ENCODE measurements at regions not wholly inside any gene's neighbourhood (a gene's known extent, or its start where the extent isn't known, plus 50 kb on each side); places are given as distances from the start of the nearest gene placed in this dataset.

- no peak overlapping the region for H3K27ac ChIP-seq (ENCODE audit: insufficient read length, low read depth, low read length)
- no peak overlapping the region for H3K18ac ChIP-seq (ENCODE audit: insufficient read length, low read depth, low read length)
- H4K91ac ChIP-seq (ENCODE audit: insufficient read length, low read depth, low read length), result no peak overlapping the region
- H3K23me2 ChIP-seq (ENCODE audit: insufficient read length, low read depth, low read length, poor library complexity, severe bottlenecking), result no peaks in the 10 kb centered on the region
- Mint-ChIP-seq H3K27me3 (ENCODE audit: low read depth) (peaks cover 2% of the 10 kb centered on the region), H3K4me3 (no peak overlapping the region), H3K27ac (no peak overlapping the region), H3K4me1 (no peaks in the 10 kb centered on the region), H3K36me3 (ENCODE audit: insufficient read depth in 1 of 3, low read depth in 3 of 3) (no peaks in the 10 kb centered on the region), H3K9me3 (no peaks in the 10 kb centered on the region)
- no peaks in the 10 kb centered on the region for H3K79me1 ChIP-seq (ENCODE audit: insufficient read depth, low read depth, low read length, poor library complexity, severe bottlenecking)
- no peaks in the 10 kb centered on the region for H3K27me3 ChIP-seq (ENCODE audit: insufficient read depth, low read length)
- no peak overlapping the region for H2AK5ac ChIP-seq (ENCODE audit: insufficient read length, low read length)
- H3K56ac ChIP-seq (ENCODE audit: insufficient read length, low read depth, low read length), result no peak overlapping the region
- no peak for TF ChIP-seq CTCF (conservative IDR thresholded peaks at IDR 0.05)
- H2BK5ac ChIP-seq (ENCODE audit: insufficient read length, low read length), result no peak overlapping the region
- H2BK12ac ChIP-seq (ENCODE audit: insufficient read length, low read depth, low read length), result no peak overlapping the region
- no CpG with 5 or more reads among the region's 10 CpGs for WGBS (ENCODE audit: extremely low coverage, insufficient read length, low lambda C conversion rate)
- H4K20me1 ChIP-seq (ENCODE audit: control insufficient read depth, insufficient read depth, insufficient read length), result no peaks in the 10 kb centered on the region
- no peak for DNase-seq
- no peak overlapping the region for H2BK15ac ChIP-seq (ENCODE audit: low read depth, low read length)
- H3T11ph ChIP-seq (ENCODE audit: low read length), result no peak overlapping the region
- no peak overlapping the region for H3K23ac ChIP-seq (ENCODE audit: insufficient read length, low read depth, low read length)
- H3K4ac ChIP-seq (ENCODE audit: low read depth, low read length), result no peak overlapping the region
- no peak overlapping the region for H4K8ac ChIP-seq (replicated peaks; ENCODE audit: insufficient read length, low read depth, low read length)
- H2BK120ac ChIP-seq (ENCODE audit: low read depth, low read length, poor library complexity, severe bottlenecking), result no peak overlapping the region
- H2BK20ac ChIP-seq (ENCODE audit: low read depth, low read length, poor library complexity, severe bottlenecking), result no peak overlapping the region
- H3K4me1 ChIP-seq (ENCODE audit: insufficient read depth, low read length), result no peaks in the 10 kb centered on the region
- H3K14ac ChIP-seq (ENCODE audit: insufficient read depth, low read length), result no peak overlapping the region
- H4K5ac ChIP-seq (ENCODE audit: insufficient read length, low read depth, low read length), result no peak overlapping the region
- H3K9ac ChIP-seq (ENCODE audit: extremely low read depth, insufficient read length, low read length), result no peak overlapping the region
- no peaks in the 10 kb centered on the region for H3K79me2 ChIP-seq (ENCODE audit: insufficient read depth, low read length)
- no peak overlapping the region for H2AFZ ChIP-seq (ENCODE audit: low read length)
- no peak overlapping the region for H3K4me2 ChIP-seq (ENCODE audit: insufficient read depth, insufficient read length, low read length)
- H3K9me3 ChIP-seq (ENCODE audit: control insufficient read depth, low read depth, low read length), result no peaks in the 10 kb centered on the region
These were observed 91.8 kb upstream of the NEDD4L start for GRCh38 chr18:57951999-57952774.

Data from H9 (cell line).